GM12865 (cell line): ENCODE measurements at regions not wholly inside any gene's neighbourhood (a gene's known extent, or its start where the extent isn't known, plus 50 kb on each side); places are given as distances from the start of the nearest gene placed in this dataset.

Experiments used
- DNase-seq: peaks from one replicate; pipeline ENCODE4 v3.0.0; 2010; ENCODE audit warnings: low read depth
- H3K4me3 ChIP-seq: 2 replicates; pipeline ENCODE4 v1.5.1; 2011; ENCODE audit warnings: mild to moderate bottlenecking, low read depth, low read length, control low read depth
- CTCF ChIP-seq: IDR thresholded peaks from 2 replicates; pipeline ENCODE4 v1.5.1; 2011; ENCODE audit warnings: low read length, control low read depth, low read depth, inconsistent platforms; ENCODE audit not compliant: insufficient read depth; ENCODE audit errors: missing control alignments

DNA sequence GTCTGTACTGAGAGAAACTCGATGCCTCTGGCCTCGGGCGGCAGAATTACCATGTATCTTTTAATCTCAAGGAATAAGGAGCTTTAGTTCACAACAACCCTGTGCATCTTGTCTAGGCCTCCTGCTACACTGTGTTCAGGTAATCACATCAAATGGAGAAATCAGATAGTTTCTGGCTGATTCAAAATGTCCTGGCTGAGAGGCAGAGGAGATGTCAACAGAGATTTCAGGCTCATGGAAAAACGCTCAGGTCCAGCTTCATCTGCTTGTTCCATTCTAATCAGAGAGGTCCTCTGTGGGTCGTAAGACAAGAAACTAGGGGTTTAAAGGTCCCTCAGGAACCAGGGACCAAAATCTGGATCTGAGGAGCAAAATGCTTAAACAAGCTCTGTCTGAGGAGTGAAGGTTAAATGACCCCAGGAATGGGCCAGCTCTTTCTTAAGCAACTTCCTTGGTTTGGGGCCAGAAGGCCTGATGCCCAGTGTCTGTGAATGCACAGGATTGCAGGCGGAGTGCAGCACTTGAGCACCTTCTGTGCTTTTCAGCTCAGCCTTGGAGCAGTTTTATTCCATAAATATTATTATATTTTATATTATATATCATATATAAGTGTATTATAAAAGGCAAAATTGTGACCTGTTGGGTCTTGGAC is 170.2 kb upstream of the PRICKLE1 start:
- no peak for TF ChIP-seq CTCF
- DNase-seq, result no peak
- H3K4me3 ChIP-seq, result no peak overlapping the region

DNA sequence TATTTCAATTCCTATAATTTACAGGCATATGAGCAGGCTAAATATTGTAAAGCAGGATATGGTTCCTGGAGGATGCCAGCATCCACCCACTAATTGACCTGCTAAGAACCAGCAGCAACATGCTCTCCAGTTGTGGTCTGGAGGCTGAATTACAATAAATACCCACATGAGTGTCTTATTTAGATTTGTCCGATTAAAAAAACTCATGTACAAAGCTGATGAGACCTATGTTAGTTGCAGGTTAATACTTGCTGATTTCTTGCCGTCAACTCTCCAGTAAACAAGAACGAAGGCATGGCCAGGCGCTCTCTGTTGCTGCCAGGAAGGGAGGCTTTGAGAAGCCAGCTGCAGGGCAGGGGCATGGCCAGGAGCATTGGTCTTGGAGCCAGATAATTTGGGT is 169.3 kb upstream of the PRICKLE1 start:
- H3K4me3 ChIP-seq, result no peak overlapping the region
- no peak for DNase-seq
- TF ChIP-seq CTCF, result no peak

GRCh38 chr12:42757624-42758119 is 168.1 kb upstream of the PRICKLE1 start:
- no peak for DNase-seq
- no peak for TF ChIP-seq CTCF
- no peak overlapping the region for H3K4me3 ChIP-seq

GRCh38 chr12:42756841-42757623 is 167.5 kb upstream of the PRICKLE1 start:
- no peak overlapping the region for H3K4me3 ChIP-seq
- no peak for TF ChIP-seq CTCF
- DNase-seq, result peak; percentile 41

- H3K4me3 ChIP-seq, result no peak overlapping the region
- no peak for DNase-seq
- TF ChIP-seq CTCF, result no peak
Measured at GRCh38 chr12:42750356-42750755, 160.8 kb upstream of the PRICKLE1 start.

DNA sequence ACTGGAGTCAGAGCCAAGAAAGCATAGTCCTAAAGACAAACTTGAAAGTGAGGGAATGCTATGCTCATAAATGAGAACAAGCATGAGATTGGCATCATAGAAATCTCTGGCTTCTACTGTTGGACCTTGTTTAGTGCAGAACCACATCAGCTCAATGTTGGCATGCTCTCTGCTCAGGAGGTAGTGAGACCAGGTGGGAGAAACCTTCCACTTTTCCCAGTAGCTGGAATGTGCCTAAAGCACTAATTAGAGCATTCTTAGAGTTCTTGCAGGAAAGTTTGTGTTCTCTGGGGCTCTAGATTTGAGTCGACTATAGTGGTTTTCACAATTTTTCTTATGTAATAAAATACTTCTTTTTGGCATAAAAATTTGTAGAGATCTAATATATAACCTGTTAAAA is 159.7 kb upstream of the PRICKLE1 start:
- H3K4me3 ChIP-seq, result no peak overlapping the region
- no peak for TF ChIP-seq CTCF
- no peak for DNase-seq
